Loucy (cell line): ENCODE measurements at regions not wholly inside any gene's neighbourhood (a gene's known extent, or its start where the extent isn't known, plus 50 kb on each side); places are given as distances from the start of the nearest gene placed in this dataset.

Experiments used
- H2AFZ ChIP-seq: fragments of 200-600 bp; sonication (generic); 2 replicates; pipeline ENCODE4 v1.6.0; 2016; ENCODE audit warnings: antibody characterized with exemption, mild to moderate bottlenecking, low read length, moderate library complexity
- H3F3A ChIP-seq: fragments of 200-600 bp; 2 replicates; pipeline ENCODE4 v1.6.0; 2016; ENCODE audit warnings: antibody characterized with exemption, low read depth, mild to moderate bottlenecking
- H3K27me3 ChIP-seq: fragments of 200-600 bp; sonication (generic); 2 replicates; pipeline ENCODE4 v1.6.1; 2014; ENCODE audit warnings: low read length, mild to moderate bottlenecking; ENCODE audit not compliant: insufficient read depth, poor library complexity, severe bottlenecking
- H3K36me3 ChIP-seq: fragments of 200-600 bp; sonication (generic); 2 replicates; pipeline ENCODE4 v1.6.1; 2016; ENCODE audit warnings: low read length; ENCODE audit not compliant: insufficient read depth
- H3K4me1 ChIP-seq: fragments of 200-600 bp; sonication (generic); 2 replicates; pipeline ENCODE4 v1.5.1; 2014; ENCODE audit warnings: low read length, mild to moderate bottlenecking; ENCODE audit not compliant: insufficient read depth, poor library complexity, severe bottlenecking
- H3K4me2 ChIP-seq: fragments of 200-600 bp; sonication (generic); 2 replicates; pipeline ENCODE4 v1.6.0; 2014; ENCODE audit warnings: antibody characterized with exemption, low read length, low read depth, mild to moderate bottlenecking; ENCODE audit not compliant: poor library complexity, severe bottlenecking
- H3K4me3 ChIP-seq: fragments of 200-600 bp; sonication (generic); 2 replicates; pipeline ENCODE4 v1.5.1; 2014; ENCODE audit warnings: low read length, mild to moderate bottlenecking, mixed read lengths; ENCODE audit not compliant: poor library complexity, severe bottlenecking
- H3K79me2 ChIP-seq: fragments of 200-600 bp; sonication (generic); 2 replicates; pipeline ENCODE4 v1.6.1; 2014; ENCODE audit warnings: low read length; ENCODE audit not compliant: insufficient read depth
- H3K9ac ChIP-seq: fragments of 200-600 bp; sonication (generic); 2 replicates; pipeline ENCODE4 v1.6.0; 2014; ENCODE audit warnings: mild to moderate bottlenecking, low read depth, low read length, moderate library complexity; ENCODE audit not compliant: poor library complexity, severe bottlenecking
- H3K9me2 ChIP-seq: fragments of 200-600 bp; sonication (generic); replicated peaks from 2 replicates; pipeline ENCODE4 v1.6.1; 2016; ENCODE audit warnings: low read depth, low read length, mixed read lengths
- H3K9me3 ChIP-seq: fragments of 200-600 bp; sonication (generic); 2 replicates; pipeline ENCODE4 v1.6.1; 2014; ENCODE audit warnings: mild to moderate bottlenecking, antibody characterized with exemption, low read length, low read depth; ENCODE audit not compliant: insufficient read depth
- H4K20me1 ChIP-seq: fragments of 200-600 bp; sonication (generic); 2 replicates; pipeline ENCODE4 v1.6.0; 2014; ENCODE audit warnings: antibody characterized with exemption, low read length, mild to moderate bottlenecking; ENCODE audit not compliant: insufficient read depth, poor library complexity, severe bottlenecking
- CTCF ChIP-seq: fragments of 200-600 bp; sonication (generic); conservative IDR thresholded peaks from 2 replicates; pipeline ENCODE4 v1.5.1; 2014; ENCODE audit warnings: mild to moderate bottlenecking, antibody characterized with exemption, low read length
- EZH2phosphoT487 ChIP-seq: fragments of 200-600 bp; IDR thresholded peaks from 2 replicates; pipeline ENCODE4 v1.6.1; 2018; ENCODE audit warnings: antibody characterized with exemption, mild to moderate bottlenecking, moderate library complexity, borderline replicate concordance

- peaks cover 27% of the 10 kb centered on the region for H3K4me1 ChIP-seq
- H3F3A ChIP-seq: no peaks in the 10 kb centered on the region
- H3K9ac ChIP-seq: no peak overlapping the region
- no peaks in the 10 kb centered on the region for H3K27me3 ChIP-seq
- H3K9me2 ChIP-seq: no peaks in the 10 kb centered on the region
- no peaks in the 10 kb centered on the region for H3K36me3 ChIP-seq
- H3K4me3 ChIP-seq: no peak overlapping the region
- H3K79me2 ChIP-seq: peaks cover 46% of the 10 kb centered on the region
- TF ChIP-seq EZH2phosphoT487: no peak
- TF ChIP-seq CTCF: no peak
- H3K4me2 ChIP-seq: no peak overlapping the region
- H4K20me1 ChIP-seq: no peaks in the 10 kb centered on the region
- no peak overlapping the region for H2AFZ ChIP-seq
- H3K9me3 ChIP-seq: no peaks in the 10 kb centered on the region
These were observed 67.0 kb upstream of the BCOR start for GRCh38 chrX:40164751-40165150.

GRCh38 chrX:40158036-40158706 is 60.4 kb upstream of the BCOR start:
- H4K20me1 ChIP-seq: peaks cover 2% of the 10 kb centered on the region
- TF ChIP-seq EZH2phosphoT487 (no peak), CTCF (no peak)
- no peaks in the 10 kb centered on the region for H3K27me3 ChIP-seq
- peaks cover 7% of the 10 kb centered on the region; the same call in 1 of the 2 replicates for H3F3A ChIP-seq
- peaks cover 10% of the 10 kb centered on the region for H3K4me1 ChIP-seq
- H3K9me3 ChIP-seq: no peaks in the 10 kb centered on the region
- peaks cover 23% of the 10 kb centered on the region for H3K79me2 ChIP-seq
- H3K4me3 ChIP-seq: peak overlapping the region; percentile 76
- H3K4me2 ChIP-seq: peak overlapping the region; percentile 83
- peak overlapping the region; percentile 74 for H2AFZ ChIP-seq
- H3K9me2 ChIP-seq: no peaks in the 10 kb centered on the region
- H3K36me3 ChIP-seq: no peaks in the 10 kb centered on the region
- H3K9ac ChIP-seq: peak overlapping the region; percentile 76

GRCh38 chrX:40157228-40158035 is 59.7 kb upstream of the BCOR start:
- peaks cover 7% of the 10 kb centered on the region; the same call in 1 of the 2 replicates for H3F3A ChIP-seq
- peak overlapping the region; percentile 76 for H3K4me3 ChIP-seq
- peaks cover 30% of the 10 kb centered on the region for H3K79me2 ChIP-seq
- no peaks in the 10 kb centered on the region for H3K9me2 ChIP-seq
- no peak overlapping the region for H2AFZ ChIP-seq
- no peaks in the 10 kb centered on the region for H3K36me3 ChIP-seq
- peaks cover 10% of the 10 kb centered on the region for H3K4me1 ChIP-seq
- no peak for TF ChIP-seq CTCF
- TF ChIP-seq EZH2phosphoT487: no peak
- H3K9ac ChIP-seq: no peak overlapping the region
- no peaks in the 10 kb centered on the region for H3K27me3 ChIP-seq
- H3K9me3 ChIP-seq: no peaks in the 10 kb centered on the region
- H3K4me2 ChIP-seq: peak overlapping the region; percentile 61
- H4K20me1 ChIP-seq: peaks cover 2% of the 10 kb centered on the region
